SU-DHL-6 (cell line): ENCODE measurements at regions not wholly inside any gene's neighbourhood (a gene's known extent, or its start where the extent isn't known, plus 50 kb on each side); places are given as distances from the start of the nearest gene placed in this dataset.

Experiments
- H2AFZ ChIP-seq: fragments of 200-600 bp; sonication (generic); 2 replicates; pipeline ENCODE4 v1.6.1; 2014; ENCODE audit warnings: low read depth, mild to moderate bottlenecking, moderate library complexity, mixed read lengths, antibody characterized with exemption, low read length; ENCODE audit not compliant: severe bottlenecking
- H3F3A ChIP-seq: fragments of 200-600 bp; shearing (Covaris generic); 2 replicates; pipeline ENCODE4 v1.6.0; 2016; ENCODE audit warnings: antibody characterized with exemption, mild to moderate bottlenecking; ENCODE audit not compliant: insufficient read depth
- H3K27ac ChIP-seq: fragments of 200-600 bp; sonication (generic); 2 replicates; pipeline ENCODE4 v1.5.1; 2016; ENCODE audit warnings: low read depth, mild to moderate bottlenecking, low read length, moderate library complexity, mixed read lengths
- H3K27me3 ChIP-seq: fragments of 200-600 bp; sonication (generic), shearing (Covaris generic); 2 replicates; pipeline ENCODE4 v1.6.0; 2014; ENCODE audit warnings: mild to moderate bottlenecking, low read length
- H3K36me3 ChIP-seq: fragments of 200-600 bp; sonication (generic); 2 replicates; pipeline ENCODE4 v1.6.1; 2014; ENCODE audit warnings: mild to moderate bottlenecking, low read length, mixed read lengths
- H3K4me2 ChIP-seq: fragments of 300-600, 200-600 bp; shearing (Covaris generic), sonication (generic); 2 replicates; pipeline ENCODE4 v1.6.0; 2014; ENCODE audit warnings: low read length, low read depth, mild to moderate bottlenecking; ENCODE audit not compliant: poor library complexity, severe bottlenecking
- H3K4me3 ChIP-seq: fragments of 200-600 bp; sonication (generic); 2 replicates; pipeline ENCODE4 v1.5.1; 2014; ENCODE audit warnings: antibody characterized with exemption, low read length, mild to moderate bottlenecking, mixed read lengths; ENCODE audit not compliant: insufficient read depth, poor library complexity, severe bottlenecking
- H3K79me2 ChIP-seq: fragments of 200-600 bp; sonication (generic); 2 replicates; pipeline ENCODE4 v1.6.1; 2014; ENCODE audit warnings: mild to moderate bottlenecking, low read length, moderate library complexity; ENCODE audit not compliant: insufficient read depth
- H3K9ac ChIP-seq: fragments of 200-600 bp; sonication (generic); 2 replicates; pipeline ENCODE4 v1.7.0; 2014; ENCODE audit warnings: mild to moderate bottlenecking, low read length
- H3K9me2 ChIP-seq: fragments of 200-600 bp; sonication (generic); replicated peaks from 2 replicates; pipeline ENCODE4 v1.6.1; 2014; ENCODE audit warnings: low read length; ENCODE audit not compliant: insufficient read depth
- H3K9me3 ChIP-seq: fragments of 200-600 bp; sonication (generic); 2 replicates; pipeline ENCODE4 v1.6.1; 2014; ENCODE audit warnings: low read length, mixed read lengths; ENCODE audit not compliant: insufficient read depth
- H4K20me1 ChIP-seq: fragments of 200-600 bp; sonication (generic); 2 replicates; pipeline ENCODE4 v1.6.1; 2014; ENCODE audit warnings: low read depth, mild to moderate bottlenecking, antibody characterized with exemption, low read length, moderate library complexity, mixed read lengths
- EZH2phosphoT487 ChIP-seq: fragments of 200-600 bp; sonication (generic), shearing (Covaris generic); conservative IDR thresholded peaks from 2 replicates; pipeline ENCODE4 v1.6.1; 2018; ENCODE audit warnings: mild to moderate bottlenecking, antibody characterized with exemption, low read length, moderate library complexity, mixed read lengths
- TF ChIP-seq, protein P1 (sequence below): fragments of 200-600 bp; sonication (generic); IDR thresholded peaks from one replicate; pipeline ENCODE4 v1.5.1; 2017; ENCODE audit warnings: antibody characterized with exemption, mild to moderate bottlenecking, low read length, moderate library complexity; ENCODE audit not compliant: insufficient read depth, poor library complexity, severe bottlenecking

DNA sequence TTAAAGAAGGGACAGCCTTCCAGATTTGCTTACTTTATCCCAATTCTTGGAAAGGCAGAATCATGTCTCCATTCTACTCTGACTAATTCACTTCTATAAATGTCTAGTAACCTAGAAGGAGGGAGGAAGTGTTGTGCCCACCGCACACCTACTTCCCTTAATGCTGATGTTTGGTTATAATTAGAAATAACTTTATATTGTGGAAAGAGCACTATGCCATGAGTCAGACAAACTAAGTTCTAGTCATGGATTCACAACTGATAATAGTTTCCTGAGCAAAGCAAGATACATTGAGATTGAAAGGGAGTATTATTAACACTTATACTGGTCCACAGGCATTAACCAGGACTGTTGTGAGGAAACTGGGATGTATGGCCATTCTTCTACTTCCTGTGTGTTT is 345.9 kb upstream of the RPS23 start:
- Histone ChIP-seq H3K36me3 (no peaks in the 10 kb centered on the region), H3F3A (no peaks in the 10 kb centered on the region), H3K79me2 (no peaks in the 10 kb centered on the region), H4K20me1 (no peaks in the 10 kb centered on the region), H3K27ac (no peak overlapping the region), H3K4me3 (no peak overlapping the region), H3K27me3 (no peaks in the 10 kb centered on the region), H3K9me3 (no peaks in the 10 kb centered on the region), H3K9me2 (no peaks in the 10 kb centered on the region), H2AFZ (no peak overlapping the region), H3K9ac (no peak overlapping the region), H3K4me2 (no peak overlapping the region)
- no peak for TF ChIP-seq EZH2phosphoT487
- TF ChIP-seq, protein P1, sequence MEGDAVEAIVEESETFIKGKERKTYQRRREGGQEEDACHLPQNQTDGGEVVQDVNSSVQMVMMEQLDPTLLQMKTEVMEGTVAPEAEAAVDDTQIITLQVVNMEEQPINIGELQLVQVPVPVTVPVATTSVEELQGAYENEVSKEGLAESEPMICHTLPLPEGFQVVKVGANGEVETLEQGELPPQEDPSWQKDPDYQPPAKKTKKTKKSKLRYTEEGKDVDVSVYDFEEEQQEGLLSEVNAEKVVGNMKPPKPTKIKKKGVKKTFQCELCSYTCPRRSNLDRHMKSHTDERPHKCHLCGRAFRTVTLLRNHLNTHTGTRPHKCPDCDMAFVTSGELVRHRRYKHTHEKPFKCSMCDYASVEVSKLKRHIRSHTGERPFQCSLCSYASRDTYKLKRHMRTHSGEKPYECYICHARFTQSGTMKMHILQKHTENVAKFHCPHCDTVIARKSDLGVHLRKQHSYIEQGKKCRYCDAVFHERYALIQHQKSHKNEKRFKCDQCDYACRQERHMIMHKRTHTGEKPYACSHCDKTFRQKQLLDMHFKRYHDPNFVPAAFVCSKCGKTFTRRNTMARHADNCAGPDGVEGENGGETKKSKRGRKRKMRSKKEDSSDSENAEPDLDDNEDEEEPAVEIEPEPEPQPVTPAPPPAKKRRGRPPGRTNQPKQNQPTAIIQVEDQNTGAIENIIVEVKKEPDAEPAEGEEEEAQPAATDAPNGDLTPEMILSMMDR = no peak

DNA sequence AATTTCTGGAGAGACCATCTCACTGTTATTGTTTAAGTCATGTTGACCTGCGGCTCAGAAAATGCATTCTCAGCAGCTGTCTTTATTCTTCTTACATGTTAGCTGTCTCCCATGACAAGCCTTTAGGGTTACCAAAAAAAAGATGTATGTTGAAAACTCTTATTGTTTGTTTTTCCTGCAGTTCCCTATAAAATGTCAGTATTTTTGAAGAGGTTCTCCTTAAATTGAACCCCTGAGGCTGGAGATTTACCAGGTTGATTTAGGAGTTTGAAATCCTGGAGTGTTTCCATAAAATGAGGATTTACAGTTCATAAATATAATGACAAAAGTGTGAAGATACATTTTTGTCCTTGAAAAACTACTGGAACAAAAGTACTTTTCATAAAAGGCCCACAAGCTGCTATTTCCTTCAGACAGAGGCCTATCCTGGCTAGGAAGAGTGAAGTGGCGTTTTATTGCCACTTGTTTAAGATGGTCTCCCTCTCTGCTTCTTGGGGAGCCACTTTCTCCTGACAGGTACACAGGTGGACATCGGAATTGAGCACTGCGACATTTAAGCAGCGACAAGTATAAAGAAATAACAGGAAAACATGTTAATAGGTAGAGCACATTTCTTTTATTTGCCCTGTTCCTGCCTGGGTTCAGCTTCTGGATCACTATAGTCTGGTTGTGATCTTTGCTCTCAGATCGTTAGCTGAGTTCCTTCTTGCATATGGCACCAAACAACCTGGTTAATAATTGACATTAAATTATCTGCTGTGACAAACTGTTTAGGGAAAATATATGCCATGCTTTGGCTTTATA is 344.8 kb upstream of the RPS23 start:
- H3K4me2 ChIP-seq = no peak overlapping the region
- H3K27ac ChIP-seq = no peak overlapping the region
- H3F3A ChIP-seq = no peaks in the 10 kb centered on the region
- no peaks in the 10 kb centered on the region for H3K9me2 ChIP-seq
- H3K4me3 ChIP-seq = no peak overlapping the region
- no peaks in the 10 kb centered on the region for H3K36me3 ChIP-seq
- H3K9me3 ChIP-seq = no peaks in the 10 kb centered on the region
- TF ChIP-seq EZH2phosphoT487 = no peak
- TF ChIP-seq, protein P1 = no peak
- H3K79me2 ChIP-seq = no peaks in the 10 kb centered on the region
- H3K27me3 ChIP-seq = no peaks in the 10 kb centered on the region
- no peaks in the 10 kb centered on the region for H4K20me1 ChIP-seq
- no peak overlapping the region for H2AFZ ChIP-seq
- H3K9ac ChIP-seq = no peak overlapping the region

DNA sequence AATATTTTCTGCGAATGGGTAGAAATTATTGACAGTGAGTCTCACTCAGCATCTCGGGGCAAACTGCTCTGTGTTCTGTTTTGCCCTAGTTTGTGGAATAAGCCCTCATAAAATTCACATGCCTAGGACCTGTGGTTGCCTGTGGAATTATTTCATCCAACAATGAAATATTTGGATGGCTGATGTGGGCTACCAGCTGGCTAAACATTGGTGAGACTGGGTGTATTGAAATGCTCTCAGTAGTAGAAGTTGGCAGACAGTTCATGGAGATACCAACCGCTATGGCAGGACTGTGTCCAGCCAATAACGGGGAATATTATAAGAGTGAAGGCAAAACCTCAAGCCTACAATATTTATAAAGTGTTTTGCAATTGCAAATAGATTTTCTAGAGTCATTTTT is 344.1 kb upstream of the RPS23 start:
- no peaks in the 10 kb centered on the region for H3K9me3 ChIP-seq
- H3K27ac ChIP-seq = no peak overlapping the region
- H3K36me3 ChIP-seq = no peaks in the 10 kb centered on the region
- TF ChIP-seq, protein P1 = no peak
- TF ChIP-seq EZH2phosphoT487 = no peak
- no peaks in the 10 kb centered on the region for H3K9me2 ChIP-seq
- H3K27me3 ChIP-seq = no peaks in the 10 kb centered on the region
- no peak overlapping the region for H3K9ac ChIP-seq
- no peak overlapping the region for H2AFZ ChIP-seq
- H3K4me3 ChIP-seq = no peak overlapping the region
- no peaks in the 10 kb centered on the region for H3K79me2 ChIP-seq
- no peaks in the 10 kb centered on the region for H4K20me1 ChIP-seq
- no peak overlapping the region for H3K4me2 ChIP-seq
- H3F3A ChIP-seq = no peaks in the 10 kb centered on the region
